ENCODE measurements at regions not wholly inside any gene's neighbourhood (a gene's known extent, or its start where the extent isn't known, plus 50 kb on each side); places are given as distances from the start of the nearest gene placed in this dataset.

DNA sequence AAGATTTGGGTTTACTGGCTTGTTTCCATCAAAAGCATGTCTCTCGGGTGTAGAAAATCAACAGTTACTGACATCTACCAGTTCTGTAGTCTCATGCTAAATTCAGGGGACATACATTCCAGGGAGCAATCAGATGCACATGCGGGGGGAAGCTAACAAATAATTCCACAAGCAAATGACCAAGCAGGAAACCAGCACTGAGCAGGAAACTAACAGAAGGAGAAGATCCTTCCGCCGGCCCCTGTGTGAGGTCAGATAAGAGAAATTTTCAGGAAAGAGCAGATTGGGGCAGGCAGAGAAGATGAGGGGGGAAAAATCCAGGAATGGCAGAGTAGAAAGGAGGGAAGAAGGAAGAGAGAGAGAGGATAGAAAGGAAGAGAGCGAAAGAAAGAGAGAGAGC is 127.6 kb upstream of the TMCC3 start:
- no peak for DNase-seq

DNA sequence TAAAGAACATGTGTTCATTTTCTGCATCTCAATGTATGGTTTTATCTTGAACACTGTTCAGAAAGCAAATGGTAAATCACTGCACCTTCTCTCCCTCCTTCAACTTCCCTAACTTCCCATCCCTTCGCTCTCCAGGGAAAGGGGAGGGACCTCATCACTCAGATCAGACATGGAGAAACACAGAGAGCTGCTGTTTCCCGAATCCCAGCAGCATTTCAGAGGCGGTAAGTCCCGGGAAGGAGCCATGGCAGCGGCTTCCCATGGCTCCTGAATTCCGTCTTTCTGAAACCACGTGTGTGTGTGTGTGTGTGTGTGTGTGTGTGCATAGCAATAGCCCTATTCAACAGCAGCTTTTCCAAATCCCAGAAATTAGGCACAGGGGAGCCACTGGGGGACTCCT is 125.4 kb upstream of the TMCC3 start:
- DNase-seq: no peak

DNA sequence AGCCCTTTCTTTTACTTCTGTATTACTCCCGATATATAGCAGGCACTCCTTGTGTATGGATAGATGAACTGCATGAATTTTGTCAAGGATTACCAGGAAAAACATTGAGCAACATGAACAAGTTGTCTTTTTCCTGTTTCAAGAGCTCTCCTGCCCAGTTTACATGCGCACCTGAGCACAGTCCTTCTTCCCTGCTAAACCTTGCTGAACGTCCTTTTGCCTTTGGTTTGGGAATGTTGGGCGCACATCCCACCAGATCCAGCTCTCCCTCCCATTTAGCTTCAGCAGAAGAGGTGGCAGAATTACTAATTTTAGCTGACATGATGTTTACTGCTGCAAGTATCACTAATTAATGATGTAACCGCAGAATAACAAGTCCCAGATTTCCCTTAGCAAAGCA is 121.4 kb upstream of the TMCC3 start:
- DNase-seq: no peak

GRCh38 chr12:94771199-94771598 is 120.8 kb upstream of the TMCC3 start:
- no peak for DNase-seq

- no peak for DNase-seq
Observed at GRCh38 chr12:94770791-94771190, 120.4 kb upstream of the TMCC3 start.

GRCh38 chr12:94769776-94770759 is 119.7 kb upstream of the TMCC3 start:
- no peak for DNase-seq

GRCh38 chr12:94769047-94769420 is 118.7 kb upstream of the TMCC3 start:
- no peak for DNase-seq

GRCh38 chr12:94768398-94769046 is 118.2 kb upstream of the TMCC3 start:
- no peak for DNase-seq

DNA sequence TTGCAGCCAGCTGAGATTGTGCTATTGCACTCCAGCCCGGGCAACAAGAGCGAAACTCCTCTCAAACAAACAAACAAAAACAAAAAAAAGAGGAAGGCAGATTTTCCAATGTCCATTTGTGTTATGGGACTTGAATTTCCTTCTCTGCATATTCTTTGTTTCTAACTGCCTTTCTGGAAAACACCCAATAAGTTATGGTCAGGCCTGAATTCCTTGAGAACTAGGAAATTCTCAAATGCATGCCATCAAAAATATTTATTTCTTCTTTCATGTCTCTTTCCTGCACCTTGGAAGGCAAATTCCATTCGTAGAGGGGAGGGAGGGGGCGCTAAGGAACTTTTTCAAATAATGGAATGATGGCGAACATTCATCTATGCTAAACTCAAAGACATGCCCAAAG is 117.6 kb upstream of the TMCC3 start:
- DNase-seq: no peak

DNA sequence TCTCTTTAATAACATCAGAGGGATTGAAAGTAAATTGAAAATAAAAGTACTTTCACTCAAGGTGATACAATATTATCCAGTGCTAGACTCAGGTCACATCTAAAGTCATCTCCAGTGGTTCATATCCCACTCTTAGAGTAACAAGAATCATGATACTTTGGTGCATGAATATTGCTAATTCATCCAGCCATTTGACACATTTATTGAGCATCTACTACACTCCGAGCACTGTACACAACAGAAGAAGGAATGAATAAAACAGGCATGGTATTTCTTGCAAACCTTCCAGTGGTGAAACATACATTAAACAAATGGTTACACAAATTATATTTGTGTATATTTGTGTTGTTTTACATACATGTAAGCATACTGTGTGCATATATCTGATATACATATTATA is 116.0 kb upstream of the TMCC3 start:
- DNase-seq: no peak

GRCh38 chr12:94763462-94763861 is 113.1 kb upstream of the TMCC3 start:
- DNase-seq: no peak

DNA sequence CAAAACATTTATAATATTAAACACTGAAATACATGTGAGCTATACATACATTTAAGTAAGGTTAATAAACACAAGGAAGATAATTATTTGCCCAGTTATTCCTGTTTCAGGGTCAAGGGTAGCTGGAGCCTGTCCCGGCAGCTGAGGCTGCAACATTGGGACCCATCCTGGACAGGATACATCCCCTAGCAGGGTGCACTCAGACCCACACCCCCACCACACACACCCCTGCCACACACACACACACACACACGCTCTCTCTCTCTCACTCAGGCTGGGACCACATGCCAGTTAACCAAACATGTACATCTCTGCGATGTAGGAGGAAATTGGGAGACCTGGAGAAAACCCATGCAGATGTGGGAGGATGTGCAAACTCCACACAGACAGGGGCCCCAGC is 112.6 kb upstream of the TMCC3 start:
- DNase-seq: no peak

GRCh38 chr12:94762259-94762942 is 112.0 kb upstream of the TMCC3 start:
- no peak for DNase-seq

- no peak for DNase-seq
Observed at GRCh38 chr12:94761559-94761958, 111.2 kb upstream of the TMCC3 start.

DNA sequence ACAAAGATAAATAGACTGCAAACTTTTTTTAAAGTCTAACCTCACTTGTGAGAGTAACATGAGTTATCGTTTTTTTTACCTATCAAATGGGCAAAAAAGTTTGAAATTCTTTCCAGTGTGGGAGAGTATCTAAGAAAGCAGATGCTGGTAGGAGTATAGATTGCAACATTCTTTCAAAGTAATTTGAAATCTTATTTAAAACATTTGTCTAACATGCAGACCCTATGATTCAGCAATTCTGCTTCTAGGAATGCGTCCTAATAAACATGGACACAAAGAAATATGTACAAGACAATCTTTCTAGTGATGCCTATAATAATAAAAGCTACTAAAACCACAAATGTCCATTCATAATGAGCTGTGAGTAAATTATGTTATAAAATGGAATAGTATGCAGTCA is 110.4 kb upstream of the TMCC3 start:
- DNase-seq: no peak

GRCh38 chr12:94756789-94757188 is 106.4 kb upstream of the TMCC3 start:
- no peak for DNase-seq

GRCh38 chr12:94755598-94755997 is 105.2 kb upstream of the TMCC3 start:
- DNase-seq: no peak

DNA sequence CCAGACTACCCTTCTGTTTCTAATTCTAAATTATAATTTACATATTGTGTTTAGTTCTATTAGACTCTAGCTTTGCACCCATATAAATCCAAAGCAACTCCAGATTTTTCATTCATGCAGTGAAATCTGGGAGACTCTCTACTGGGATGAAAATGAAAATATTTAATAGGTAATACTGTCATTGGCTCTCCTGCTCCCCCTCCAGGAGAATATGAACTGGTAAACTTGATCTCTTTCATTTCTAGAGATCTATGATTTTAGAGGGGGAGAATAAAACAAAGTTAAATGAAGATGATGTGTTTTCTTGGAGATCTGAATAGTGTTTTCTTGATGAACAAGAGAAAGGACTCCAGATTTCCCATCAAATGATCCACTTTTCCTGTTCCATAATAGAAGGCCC is 104.3 kb upstream of the TMCC3 start:
- DNase-seq: no peak

DNA sequence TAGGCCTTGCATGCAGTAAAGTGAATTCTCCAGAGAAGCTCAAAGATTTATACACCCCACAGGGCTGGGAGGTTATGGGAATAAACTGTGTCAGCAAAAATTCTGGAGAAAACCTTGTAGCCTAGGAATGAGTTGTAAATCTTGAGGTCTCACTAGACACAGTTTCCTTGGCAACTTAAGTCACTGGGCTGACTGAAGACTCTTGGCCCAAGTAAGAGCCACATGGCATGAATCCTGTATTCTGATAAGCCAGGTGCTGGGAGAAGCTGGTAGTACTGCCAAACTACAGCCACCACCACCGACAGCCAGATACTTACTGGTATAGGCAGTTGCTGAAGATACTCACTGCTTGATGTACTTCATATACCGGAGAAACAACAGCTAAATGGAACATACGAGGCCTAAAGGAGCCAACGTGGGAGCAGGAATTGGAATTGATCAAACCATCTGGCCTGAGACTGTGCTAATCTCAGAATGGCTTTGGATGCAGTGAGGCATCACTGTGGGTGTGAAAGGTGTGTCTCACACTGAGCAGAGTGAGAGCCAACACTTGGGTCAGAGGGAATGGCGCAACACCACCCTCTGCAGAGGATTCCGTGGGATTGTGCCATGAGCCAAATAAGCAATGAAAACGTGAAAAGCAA is 102.8 kb upstream of the TMCC3 start:
- DNase-seq: no peak

DNA sequence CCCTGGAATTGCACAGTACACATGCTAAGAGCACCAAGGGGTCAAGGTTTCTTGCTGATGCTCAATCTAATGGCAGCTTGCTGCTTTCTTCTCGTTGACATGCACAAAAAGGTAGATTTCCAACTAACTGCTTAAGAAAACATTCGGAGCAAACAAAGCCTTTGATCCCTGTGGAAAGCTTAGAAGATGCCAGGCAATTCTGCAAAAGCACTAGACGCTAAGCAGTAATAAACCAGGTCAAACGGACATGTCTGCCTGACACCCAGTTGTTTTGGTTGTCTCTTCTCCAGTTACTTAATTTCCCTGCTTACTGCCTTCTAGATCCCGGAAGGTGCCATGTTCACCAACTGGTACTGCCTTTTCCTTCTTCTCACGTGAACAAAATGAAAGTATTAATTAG is 100.5 kb upstream of the TMCC3 start:
- no peak for DNase-seq

DNA sequence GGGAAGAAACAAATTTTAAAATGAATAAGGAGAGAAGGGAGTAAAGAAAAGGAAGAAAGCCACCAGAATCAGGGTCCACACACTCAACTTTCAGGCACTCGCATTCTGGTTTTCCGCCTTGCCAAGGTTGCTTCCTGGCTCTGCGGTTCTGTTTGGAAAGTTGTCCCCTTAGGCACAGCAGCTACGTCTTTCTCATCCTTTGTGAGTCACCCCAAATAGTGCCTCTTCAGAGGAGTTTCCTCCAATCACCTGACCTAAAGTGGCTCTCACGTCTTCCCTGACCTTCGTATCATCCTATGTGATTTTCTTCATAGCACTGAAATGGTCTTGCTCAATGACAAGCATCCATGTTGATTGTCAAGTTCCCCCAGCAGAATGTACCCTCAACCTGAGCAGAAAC is 99.5 kb upstream of the TMCC3 start:
- no peak for DNase-seq

GRCh38 chr12:94749455-94749854 is 99.1 kb upstream of the TMCC3 start:
- DNase-seq: no peak

DNA sequence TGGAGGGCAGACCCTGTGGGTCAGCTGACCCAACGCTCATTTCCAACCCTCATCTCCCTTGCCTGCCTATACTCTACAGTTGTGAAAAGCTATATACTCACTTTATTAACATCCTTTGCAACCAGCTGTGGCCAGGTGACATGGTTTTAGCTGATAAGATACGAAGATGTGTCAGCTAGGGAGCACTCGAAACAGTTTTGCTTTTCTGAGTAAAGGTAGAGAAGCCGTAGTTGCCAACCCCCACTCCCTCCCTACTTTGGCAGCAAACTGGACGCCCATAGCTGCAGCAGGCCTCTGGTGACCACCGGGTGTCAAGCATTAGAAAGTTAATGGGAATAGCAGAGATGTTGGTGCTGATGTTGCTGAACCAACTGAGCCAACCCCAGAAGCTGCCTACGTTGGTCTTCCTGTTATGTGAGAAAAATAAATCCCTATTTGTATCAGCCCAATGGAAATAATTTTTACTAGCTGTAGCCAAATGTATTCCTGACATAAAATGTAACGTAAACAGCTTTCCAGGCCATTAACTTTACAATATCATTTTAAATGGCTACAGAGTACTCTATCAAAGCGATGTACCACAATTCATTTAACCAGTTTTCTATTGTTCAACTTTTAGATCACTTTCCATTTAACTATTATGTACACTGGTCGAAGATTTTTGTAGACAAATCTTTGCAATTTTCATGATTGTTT is 98.5 kb upstream of the TMCC3 start:
- DNase-seq: no peak
